HCT116 (cell line): ENCODE measurements at regions not wholly inside any gene's neighbourhood (a gene's known extent, or its start where the extent isn't known, plus 50 kb on each side); places are given as distances from the start of the nearest gene placed in this dataset.

Source experiments
- CBX3 ChIP-seq: IDR thresholded peaks from 2 replicates; pipeline ENCODE4 v1.6.1; 2012; ENCODE audit warnings: low read depth
- CEBPB ChIP-seq: IDR thresholded peaks from 2 replicates; pipeline ENCODE4 v1.6.1; 2012; ENCODE audit warnings: low read depth
- CTCF ChIP-seq, 3 experiments: fragments of 200-600 bp in 1 of 3; sonication (generic) in 1 of 3; IDR thresholded peaks in 2 of 3; conservative IDR thresholded peaks in 1 of 3; 2 replicates each; pipeline ENCODE4 v1.5.1; 2012 to 2017; ENCODE audit warnings: low read depth in 2 of 3, low read length in 2 of 3, antibody characterized with exemption in 1 of 3, borderline replicate concordance in 1 of 3, control low read depth in 1 of 3, mild to moderate bottlenecking in 1 of 3, mixed read lengths in 1 of 3, mixed run types in 1 of 3, moderate library complexity in 1 of 3; ENCODE audit not compliant: insufficient read depth in 1 of 3
- EGR1 ChIP-seq: IDR thresholded peaks from 2 replicates; pipeline ENCODE4 v1.6.1; 2012; ENCODE audit warnings: low read depth
- EZH2 ChIP-seq: fragments of 200-600 bp; sonication (generic); IDR thresholded peaks from 2 replicates; pipeline ENCODE4 v1.6.1; 2017; ENCODE audit warnings: antibody characterized with exemption, mixed run types
- MAX ChIP-seq: IDR thresholded peaks from 2 replicates; pipeline ENCODE4 v1.6.1; 2012
- POLR2A ChIP-seq: IDR thresholded peaks from 2 replicates; pipeline ENCODE4 v1.7.0; 2011; ENCODE audit warnings: borderline replicate concordance; ENCODE audit not compliant: insufficient read depth, insufficient read length; ENCODE audit errors: extremely low read depth
- POLR2AphosphoS5 ChIP-seq: IDR thresholded peaks from 2 replicates; pipeline ENCODE4 v1.6.1; 2011; ENCODE audit warnings: mild to moderate bottlenecking, low read depth, low read length, moderate library complexity
- REST ChIP-seq: IDR thresholded peaks from 2 replicates; pipeline ENCODE4 v1.6.1; 2012; ENCODE audit warnings: low read depth
- SIN3A ChIP-seq: IDR thresholded peaks from 2 replicates; pipeline ENCODE4 v1.6.1; 2012; ENCODE audit warnings: low read depth
- SP1 ChIP-seq: IDR thresholded peaks from 2 replicates; pipeline ENCODE4 v1.6.1; 2012; ENCODE audit warnings: low read depth
- TCF7L2 ChIP-seq: IDR thresholded peaks from 2 replicates; pipeline ENCODE4 v1.7.0; 2011; ENCODE audit warnings: borderline replicate concordance, inconsistent platforms; ENCODE audit not compliant: insufficient read depth, insufficient read length; ENCODE audit errors: extremely low read depth
- YY1 ChIP-seq: IDR thresholded peaks from 2 replicates; pipeline ENCODE4 v1.6.1; 2011; ENCODE audit warnings: low read length, low read depth, moderate library complexity, mild to moderate bottlenecking; ENCODE audit not compliant: insufficient replicate concordance; ENCODE audit errors: extremely low read depth
- ZFX ChIP-seq: fragments of 450-650 bp; IDR thresholded peaks from 2 replicates; pipeline ENCODE4 v1.6.1; 2017

GRCh38 chr5:45060724-45061123 is 252.0 kb downstream of the MRPS30 start:
- TF ChIP-seq CTCF (IDR thresholded peaks at IDR 0.05 in 2 of 3, conservative IDR thresholded peaks at IDR 0.05 in 1 of 3; ENCODE audit: borderline replicate concordance in 1 of 3, insufficient read depth in 1 of 3, low read depth in 2 of 3, low read length in 2 of 3) (no peak), MAX (no peak), POLR2A (no peak), TCF7L2 (no peak), CEBPB (no peak), YY1 (no peak), EZH2 (no peak), SP1 (no peak), POLR2AphosphoS5 (no peak), REST (no peak), SIN3A (no peak), CBX3 (no peak), EGR1 (no peak), ZFX (no peak)
